ENCODE measurements at regions not wholly inside any gene's neighbourhood (a gene's known extent, or its start where the extent isn't known, plus 50 kb on each side); places are given as distances from the start of the nearest gene placed in this dataset.

DNA sequence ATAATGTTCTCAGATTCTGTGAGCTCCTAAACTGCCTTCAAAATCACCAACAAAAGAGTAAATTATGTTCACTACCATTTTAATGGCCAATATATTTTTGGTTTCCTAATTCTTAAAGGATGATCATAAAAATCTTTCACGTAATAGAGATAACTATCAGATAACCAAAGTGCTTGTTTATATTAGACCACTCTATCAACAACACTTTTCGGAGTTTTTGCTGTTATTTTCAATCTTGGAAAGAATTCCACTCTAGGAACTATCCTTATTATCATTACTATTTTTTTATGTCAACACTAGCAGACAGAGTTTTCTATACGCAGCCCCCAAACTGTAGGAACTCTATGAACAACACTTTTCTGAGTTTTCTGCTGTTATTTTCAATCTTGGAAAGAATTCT lies 782.5 kb upstream of the ZEB2 start:
- H3K4me1 ChIP-seq (ENCODE audit: insufficient read depth, low read length, poor library complexity, severe bottlenecking) = no peaks in the 10 kb centered on the region
- DNase-seq (ENCODE audit: low spot score) = no peak
- ChIA-PET CTCF (no interaction called here), POLR2A (ENCODE audit: low non-redundant PET) (no interaction called here)
- H3K9me3 ChIP-seq (ENCODE audit: low read depth, low read length, poor library complexity, severe bottlenecking) = no peaks in the 10 kb centered on the region
- no peaks in the 10 kb centered on the region for H3K27me3 ChIP-seq (replicated peaks; ENCODE audit: insufficient read depth, low read depth, low read length, poor library complexity)
- TF ChIP-seq, protein P1, sequence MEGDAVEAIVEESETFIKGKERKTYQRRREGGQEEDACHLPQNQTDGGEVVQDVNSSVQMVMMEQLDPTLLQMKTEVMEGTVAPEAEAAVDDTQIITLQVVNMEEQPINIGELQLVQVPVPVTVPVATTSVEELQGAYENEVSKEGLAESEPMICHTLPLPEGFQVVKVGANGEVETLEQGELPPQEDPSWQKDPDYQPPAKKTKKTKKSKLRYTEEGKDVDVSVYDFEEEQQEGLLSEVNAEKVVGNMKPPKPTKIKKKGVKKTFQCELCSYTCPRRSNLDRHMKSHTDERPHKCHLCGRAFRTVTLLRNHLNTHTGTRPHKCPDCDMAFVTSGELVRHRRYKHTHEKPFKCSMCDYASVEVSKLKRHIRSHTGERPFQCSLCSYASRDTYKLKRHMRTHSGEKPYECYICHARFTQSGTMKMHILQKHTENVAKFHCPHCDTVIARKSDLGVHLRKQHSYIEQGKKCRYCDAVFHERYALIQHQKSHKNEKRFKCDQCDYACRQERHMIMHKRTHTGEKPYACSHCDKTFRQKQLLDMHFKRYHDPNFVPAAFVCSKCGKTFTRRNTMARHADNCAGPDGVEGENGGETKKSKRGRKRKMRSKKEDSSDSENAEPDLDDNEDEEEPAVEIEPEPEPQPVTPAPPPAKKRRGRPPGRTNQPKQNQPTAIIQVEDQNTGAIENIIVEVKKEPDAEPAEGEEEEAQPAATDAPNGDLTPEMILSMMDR (conservative IDR thresholded peaks at IDR 0.05; ENCODE audit: low read depth, low read length) = no peak
- TF ChIP-seq EZH2 (IDR thresholded peaks at IDR 0.05; ENCODE audit: borderline replicate concordance, low read depth, low read length, poor library complexity, severe bottlenecking) = no peak
- H3K36me3 ChIP-seq (ENCODE audit: insufficient read depth, low read length, poor library complexity, severe bottlenecking) = no peaks in the 10 kb centered on the region
- no peak overlapping the region for H3K27ac ChIP-seq (ENCODE audit: low read depth, low read length, poor library complexity, severe bottlenecking)
- intact Hi-C loops (cut with micrococcal nuclease; ENCODE audit: unreplicated experiment) = no loop called here
- H3K4me3 ChIP-seq (ENCODE audit: low read depth, low read length, poor library complexity, severe bottlenecking) = no peak overlapping the region
- no TSS peak for BruUV-seq (replicated peaks)

DNA sequence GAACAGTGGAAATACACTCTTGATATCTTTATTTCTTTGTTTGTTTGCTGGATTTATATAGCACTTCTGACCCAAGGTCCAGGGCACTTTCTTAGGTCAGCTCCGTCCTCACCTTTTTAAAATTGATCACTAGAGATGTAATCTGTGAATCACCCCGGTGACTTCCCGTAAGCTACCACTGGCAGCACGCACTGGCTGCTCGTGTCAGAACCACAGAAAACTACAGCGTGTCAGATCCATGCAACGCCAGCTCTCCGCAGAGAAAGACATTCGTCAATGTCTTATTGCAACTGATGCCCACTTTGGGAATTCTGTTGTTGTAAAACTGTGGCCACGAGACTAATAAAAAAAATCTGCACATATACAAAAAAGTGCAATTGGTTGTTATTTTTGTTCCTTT lies 779.4 kb upstream of the ZEB2 start:
- H3K4me3 ChIP-seq (ENCODE audit: low read depth, low read length, poor library complexity, severe bottlenecking) = no peak overlapping the region
- H3K4me1 ChIP-seq (ENCODE audit: insufficient read depth, low read length, poor library complexity, severe bottlenecking) = no peaks in the 10 kb centered on the region
- no peak overlapping the region for H3K27ac ChIP-seq (ENCODE audit: low read depth, low read length, poor library complexity, severe bottlenecking)
- DNase-seq (ENCODE audit: low spot score) = no peak
- no peaks in the 10 kb centered on the region for H3K36me3 ChIP-seq (ENCODE audit: insufficient read depth, low read length, poor library complexity, severe bottlenecking)
- H3K27me3 ChIP-seq (replicated peaks; ENCODE audit: insufficient read depth, low read depth, low read length, poor library complexity) = no peaks in the 10 kb centered on the region
- no peak for TF ChIP-seq EZH2 (IDR thresholded peaks at IDR 0.05; ENCODE audit: borderline replicate concordance, low read depth, low read length, poor library complexity, severe bottlenecking)
- TF ChIP-seq, protein P1 (conservative IDR thresholded peaks at IDR 0.05; ENCODE audit: low read depth, low read length) = no peak
- POLR2A ChIA-PET (ENCODE audit: low non-redundant PET) = no interaction called here
- BruUV-seq (replicated peaks) = no TSS peak
- intact Hi-C loops (cut with micrococcal nuclease; ENCODE audit: unreplicated experiment) = no loop called here
- CTCF ChIA-PET = no interaction called here
- no peaks in the 10 kb centered on the region for H3K9me3 ChIP-seq (ENCODE audit: low read depth, low read length, poor library complexity, severe bottlenecking)

DNA sequence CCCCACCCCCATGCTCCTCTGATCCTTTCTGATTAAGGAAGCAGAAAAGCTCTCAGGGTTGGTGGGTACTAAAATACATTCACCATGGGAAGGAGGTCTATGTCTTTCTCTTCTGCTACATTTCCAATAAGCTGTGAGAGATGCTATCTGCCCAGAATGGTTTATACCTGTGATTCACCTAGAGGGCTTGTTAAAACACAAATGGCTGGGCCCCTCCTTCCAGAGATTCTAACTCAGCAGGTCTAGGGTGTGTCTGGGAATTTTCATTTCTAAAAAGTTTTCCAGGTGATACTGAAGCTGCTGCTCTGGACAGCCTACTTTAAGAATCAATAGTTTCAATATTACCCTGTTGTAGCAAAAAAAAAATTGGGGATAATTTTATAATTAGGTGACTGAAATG lies 772.2 kb upstream of the ZEB2 start:
- H3K4me1 ChIP-seq (ENCODE audit: insufficient read depth, low read length, poor library complexity, severe bottlenecking) = no peaks in the 10 kb centered on the region
- H3K36me3 ChIP-seq (ENCODE audit: insufficient read depth, low read length, poor library complexity, severe bottlenecking) = no peaks in the 10 kb centered on the region
- intact Hi-C loops (cut with micrococcal nuclease; ENCODE audit: unreplicated experiment) = no loop called here
- DNase-seq (ENCODE audit: low spot score) = no peak
- H3K4me3 ChIP-seq (ENCODE audit: low read depth, low read length, poor library complexity, severe bottlenecking) = no peak overlapping the region
- TF ChIP-seq, protein P1 (conservative IDR thresholded peaks at IDR 0.05; ENCODE audit: low read depth, low read length) = no peak
- no peak for TF ChIP-seq EZH2 (IDR thresholded peaks at IDR 0.05; ENCODE audit: borderline replicate concordance, low read depth, low read length, poor library complexity, severe bottlenecking)
- H3K27ac ChIP-seq (ENCODE audit: low read depth, low read length, poor library complexity, severe bottlenecking) = no peak overlapping the region
- no peaks in the 10 kb centered on the region for H3K9me3 ChIP-seq (ENCODE audit: low read depth, low read length, poor library complexity, severe bottlenecking)
- ChIA-PET POLR2A (ENCODE audit: low non-redundant PET) (no interaction called here), CTCF (no interaction called here)
- H3K27me3 ChIP-seq (replicated peaks; ENCODE audit: insufficient read depth, low read depth, low read length, poor library complexity) = no peaks in the 10 kb centered on the region
- BruUV-seq (replicated peaks) = no TSS peak
